Cardiac fibroblast (primary cell): ENCODE measurements at regions not wholly inside any gene's neighbourhood (a gene's known extent, or its start where the extent isn't known, plus 50 kb on each side); places are given as distances from the start of the nearest gene placed in this dataset.

Experiments used
- DNase-seq, 2 donors: peaks; one replicate each; pipeline versions ENCODE4 v3.0.0 to v3.0.0-alpha.2; 2010; ENCODE audit warnings: low read depth in 2 of 2
- H3K4me3 ChIP-seq, 2 donors: replicated peaks in 1 of 2; 1 replicate in 1 of 2; 2 replicates in 1 of 2; pipeline ENCODE4 v1.5.1; 2011; ENCODE audit warnings: low read depth in 2 of 2, low read length in 2 of 2, mild to moderate bottlenecking in 2 of 2, moderate library complexity in 1 of 2
- TF ChIP-seq, protein P1 (sequence below): IDR thresholded peaks from one replicate; pipeline ENCODE4 v1.5.1; 2011; ENCODE audit warnings: low read depth, mild to moderate bottlenecking, low read length, inconsistent platforms

- TF ChIP-seq, protein P1, sequence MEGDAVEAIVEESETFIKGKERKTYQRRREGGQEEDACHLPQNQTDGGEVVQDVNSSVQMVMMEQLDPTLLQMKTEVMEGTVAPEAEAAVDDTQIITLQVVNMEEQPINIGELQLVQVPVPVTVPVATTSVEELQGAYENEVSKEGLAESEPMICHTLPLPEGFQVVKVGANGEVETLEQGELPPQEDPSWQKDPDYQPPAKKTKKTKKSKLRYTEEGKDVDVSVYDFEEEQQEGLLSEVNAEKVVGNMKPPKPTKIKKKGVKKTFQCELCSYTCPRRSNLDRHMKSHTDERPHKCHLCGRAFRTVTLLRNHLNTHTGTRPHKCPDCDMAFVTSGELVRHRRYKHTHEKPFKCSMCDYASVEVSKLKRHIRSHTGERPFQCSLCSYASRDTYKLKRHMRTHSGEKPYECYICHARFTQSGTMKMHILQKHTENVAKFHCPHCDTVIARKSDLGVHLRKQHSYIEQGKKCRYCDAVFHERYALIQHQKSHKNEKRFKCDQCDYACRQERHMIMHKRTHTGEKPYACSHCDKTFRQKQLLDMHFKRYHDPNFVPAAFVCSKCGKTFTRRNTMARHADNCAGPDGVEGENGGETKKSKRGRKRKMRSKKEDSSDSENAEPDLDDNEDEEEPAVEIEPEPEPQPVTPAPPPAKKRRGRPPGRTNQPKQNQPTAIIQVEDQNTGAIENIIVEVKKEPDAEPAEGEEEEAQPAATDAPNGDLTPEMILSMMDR: no peak
- H3K4me3 ChIP-seq: no peak overlapping the region
- peak in 1 of 2 donors; percentile 91 for DNase-seq
Observed at GRCh38 chr2:226411727-226412360, 387.8 kb downstream of the IRS1 start.

DNA sequence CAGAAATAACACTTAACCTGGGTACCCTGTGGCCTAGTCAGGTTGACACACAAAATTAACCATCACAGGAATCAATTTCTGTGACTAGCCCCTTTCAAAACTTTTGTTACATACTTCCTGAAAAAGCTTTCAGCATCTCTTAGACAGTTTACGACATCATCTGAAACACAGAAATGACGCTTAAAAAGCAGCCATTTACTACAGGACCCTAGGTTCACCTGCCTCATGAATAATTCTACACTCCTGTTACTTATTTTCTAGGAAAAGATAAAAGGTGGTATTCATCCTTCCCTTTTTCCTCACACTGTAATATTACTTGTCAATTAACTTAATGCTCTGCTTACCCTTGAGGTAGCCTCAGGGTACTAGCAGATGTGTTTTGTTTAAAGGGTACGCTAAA, 388.4 kb downstream of the IRS1 start:
- no peak for DNase-seq
- no peak overlapping the region for H3K4me3 ChIP-seq
- TF ChIP-seq, protein P1: no peak

DNA sequence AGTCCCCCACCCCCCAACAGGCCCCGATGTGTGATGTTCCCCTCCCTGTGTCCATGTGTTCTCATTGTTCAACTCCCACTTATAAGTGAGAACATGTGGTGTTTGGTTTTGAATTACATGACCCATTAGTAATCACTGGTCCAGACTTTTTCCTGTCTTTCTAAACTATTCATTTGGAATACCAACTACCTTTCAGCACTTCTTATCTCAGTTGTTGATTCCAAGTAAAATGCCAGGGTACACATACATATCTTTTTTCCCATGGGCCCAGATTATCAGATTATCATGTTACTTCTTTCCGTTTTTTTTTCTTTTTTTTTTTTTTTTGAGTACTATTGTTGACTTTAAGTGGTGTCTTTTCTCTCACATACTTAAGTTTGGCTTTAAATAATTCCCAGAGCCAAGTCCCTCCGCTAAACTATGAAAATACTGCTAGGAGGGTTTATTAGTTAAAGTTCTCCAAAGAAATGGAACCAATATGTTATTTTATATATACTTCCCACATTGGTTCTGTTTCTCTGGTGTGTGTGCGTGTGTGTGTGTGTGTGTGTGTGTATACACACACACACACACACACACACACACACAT, 389.3 kb downstream of the IRS1 start:
- H3K4me3 ChIP-seq: no peak overlapping the region
- DNase-seq: peak in 1 of 2 donors; percentile 67
- TF ChIP-seq, protein P1: no peak

DNA sequence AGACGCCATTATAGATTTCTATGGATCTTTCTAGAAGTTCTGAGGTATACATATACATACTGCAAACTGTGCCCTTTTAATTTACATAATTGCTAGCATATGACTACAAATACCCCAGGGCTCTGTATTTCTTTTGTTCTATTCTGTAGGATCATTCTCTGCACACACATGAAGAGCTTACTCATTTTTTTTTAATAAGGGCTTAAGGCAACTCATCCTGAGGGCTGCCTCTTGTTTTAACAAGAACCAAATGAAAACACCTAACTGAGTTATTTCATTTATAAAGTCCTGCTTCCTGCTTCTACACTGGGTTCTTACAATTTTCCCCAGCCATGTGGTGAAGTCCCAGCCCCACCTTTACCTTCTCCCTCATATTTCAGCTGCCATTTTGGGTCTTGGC, 390.5 kb downstream of the IRS1 start:
- DNase-seq: no peak
- TF ChIP-seq, protein P1: no peak
- no peak overlapping the region for H3K4me3 ChIP-seq

DNA sequence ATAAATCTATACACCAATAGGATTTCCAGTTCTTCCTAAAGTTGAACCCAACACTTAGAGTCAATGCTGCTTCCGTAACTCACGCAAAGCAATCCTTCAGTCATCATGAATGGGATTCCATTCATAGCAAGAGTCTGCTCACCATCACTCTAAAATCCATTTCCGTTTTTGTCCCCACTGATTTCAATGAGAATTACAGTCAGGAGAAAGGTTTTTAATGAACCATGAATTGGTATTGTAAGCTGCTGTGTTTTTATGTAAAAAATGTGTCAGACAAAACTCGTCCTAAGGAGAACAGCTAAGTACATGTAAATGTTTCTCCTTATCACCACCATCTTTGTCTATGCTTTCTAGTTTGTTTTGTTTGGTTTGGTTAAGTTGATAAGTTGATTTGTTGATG, 391.5 kb downstream of the IRS1 start:
- no peak for DNase-seq
- TF ChIP-seq, protein P1: no peak
- no peak overlapping the region for H3K4me3 ChIP-seq

DNA sequence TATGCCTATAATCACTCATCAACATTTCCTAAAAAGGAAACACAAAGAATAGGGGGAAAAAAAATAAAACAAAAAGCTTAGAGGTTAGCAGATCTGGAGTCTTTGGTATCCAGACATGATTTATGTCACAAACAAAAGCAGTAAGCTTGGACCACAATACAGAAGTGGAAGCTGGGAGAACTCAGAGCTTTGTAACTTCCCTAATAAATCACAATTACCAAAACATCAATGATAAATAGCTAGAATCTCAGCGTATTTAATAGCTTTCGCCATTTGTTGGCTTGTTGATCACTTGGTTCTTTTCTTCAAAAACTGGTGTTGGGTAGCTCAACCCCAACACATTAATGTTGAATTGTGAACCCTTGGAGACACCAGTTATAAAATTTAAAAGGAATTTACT, 392.5 kb downstream of the IRS1 start:
- no peak overlapping the region for H3K4me3 ChIP-seq
- TF ChIP-seq, protein P1: no peak
- DNase-seq: no peak
